Sigmoid colon (tissue), 6 donors: ENCODE measurements at regions not wholly inside any gene's neighbourhood (a gene's known extent, or its start where the extent isn't known, plus 50 kb on each side); places are given as distances from the start of the nearest gene placed in this dataset.

Experiments
- DNase-seq: peaks from one replicate; pipeline ENCODE4 v3.0.0-alpha.2; 2019
- H3K27ac ChIP-seq, 4 donors: fragments of 200-600 bp; sonication (generic); one replicate each; pipeline ENCODE4 v1.5.1; 2016 to 2019; ENCODE audit warnings: mild to moderate bottlenecking in 1 of 4
- H3K27me3 ChIP-seq, 3 donors: fragments of 200-600 bp; sonication (generic); one replicate each; pipeline ENCODE4 v1.5.1; 2019; ENCODE audit warnings: mild to moderate bottlenecking in 1 of 3
- H3K36me3 ChIP-seq, 4 donors: fragments of 200-600 bp; sonication (generic); one replicate each; pipeline ENCODE4 v1.5.1; 2016 to 2019
- H3K4me1 ChIP-seq, 4 donors: fragments of 200-600 bp; sonication (generic); one replicate each; pipeline ENCODE4 v1.5.1; 2017 to 2019
- H3K4me3 ChIP-seq, 4 donors: fragments of 200-600 bp; sonication (generic); one replicate each; pipeline ENCODE4 v1.5.1; 2017 to 2019; ENCODE audit warnings: mild to moderate bottlenecking in 2 of 4, moderate library complexity in 1 of 4
- H3K9me3 ChIP-seq, 4 donors: fragments of 200-600 bp in 3 of 4; sonication (generic) in 3 of 4; one replicate each; pipeline versions ENCODE4 v1.5.1 to v1.6.1; 2013 to 2019
- EP300 ChIP-seq, 4 donors: sonication (generic); formaldehyde crosslinking; IDR thresholded peaks; one replicate each; pipeline ENCODE4 v1.6.1; 2017; ENCODE audit warnings: antibody characterized with exemption in 4 of 4
- POLR2A ChIP-seq, 2 donors: fragments of 450-650 bp; IDR thresholded peaks; one replicate each; pipeline ENCODE4 v1.6.1; 2016; ENCODE audit warnings: antibody characterized with exemption in 2 of 2, mild to moderate bottlenecking in 2 of 2, moderate library complexity in 2 of 2
- POLR2AphosphoS5 ChIP-seq, 4 donors: sonication (generic); formaldehyde crosslinking; IDR thresholded peaks; one replicate each; pipeline ENCODE4 v1.6.1; 2017; ENCODE audit warnings: antibody characterized with exemption in 4 of 4
- WGBS, 2 donors: extraction: QIAGEN DNeasy Blood & Tissue Kit; methylation state at CpG; one replicate each; pipeline ENCODE4 v1.1.7; 2013; 5-methylcytosine and 5-hydroxymethylcytosine counted together
- intact Hi-C: fragments of 100-400 bp; cut with DNase I; formaldehyde crosslinking; loops from one replicate; pipeline ENCODE4 v1.15.1; 2023
- TF ChIP-seq, protein P1 (sequence below), 4 experiments: fragments of 450-650 bp in 3 of 4; fragments of 200-600 bp in 1 of 4; IDR thresholded peaks; one replicate each; pipeline ENCODE4 v1.5.1; 2016 to 2019; ENCODE audit warnings: antibody characterized with exemption in 4 of 4, mild to moderate bottlenecking in 3 of 4, moderate library complexity in 2 of 4
- donor health status: healthy with polysubstance abuse.
- donor health status: healthy.

DNA sequence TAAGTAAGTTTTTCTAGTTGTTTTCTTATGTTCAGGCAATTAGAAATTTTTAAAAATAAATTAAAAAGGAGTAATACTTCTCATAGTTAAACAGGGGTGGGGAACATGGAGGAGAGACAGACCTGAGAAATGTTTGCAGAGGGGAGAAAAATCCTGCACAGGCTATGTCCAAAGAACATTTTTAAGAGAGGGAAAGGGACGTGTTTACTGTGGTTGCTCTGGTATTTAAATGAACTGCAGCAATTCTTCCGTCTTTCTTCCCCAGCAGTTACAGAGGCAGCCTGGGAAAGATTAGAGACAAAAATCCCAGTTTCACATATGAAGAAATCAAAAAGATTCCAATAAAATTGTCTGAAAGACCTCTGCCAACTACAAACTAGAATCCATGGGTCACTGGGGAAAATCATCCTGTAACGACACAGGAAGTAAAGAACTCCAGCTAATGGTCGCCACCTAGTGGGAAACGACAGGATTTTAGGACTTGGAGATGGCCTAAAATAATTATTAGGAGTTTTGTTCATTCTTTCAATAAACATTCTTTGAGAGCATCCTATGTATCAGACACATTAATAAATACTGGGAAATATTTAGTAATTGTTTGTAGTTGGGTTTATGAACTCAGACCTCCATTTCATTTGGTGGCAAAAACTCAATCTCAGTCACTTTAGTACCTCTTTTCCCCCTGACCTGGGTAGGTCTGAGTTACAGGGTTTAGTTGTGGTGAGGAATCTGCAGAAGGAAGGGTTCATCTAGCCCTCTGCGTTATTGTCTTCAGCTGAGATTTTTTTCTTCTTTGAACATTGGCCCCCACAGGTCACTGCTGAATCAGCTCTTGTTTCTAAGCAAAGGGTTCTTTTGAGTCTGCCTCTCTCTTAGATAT, 69.9 kb upstream of the GOLIM4 start:
- Histone ChIP-seq H3K9me3 (no peaks in the 10 kb centered on the region), H3K27ac (no peak overlapping the region), H3K27me3 (no peaks in the 10 kb centered on the region), H3K4me3 (no peak overlapping the region), H3K36me3 (no peaks in the 10 kb centered on the region), H3K4me1 (peaks cover 0 to 29% (median 20%) of the 10 kb centered on the region in 4 donors)
- 10% methylated on average over 6 of the region's 6 CpGs for WGBS, 2 donors
- intact Hi-C loops = loop anchor here (1.0 to 10.0 kb wide), 2 partner anchors 118 to 431 kb away; partner anchors contain the start of genes PDCD10 and SERPINI1
- TF ChIP-seq EP300 (IDR thresholded peaks at IDR 0.05) (no peak), POLR2A (IDR thresholded peaks at IDR 0.05) (no peak), POLR2AphosphoS5 (IDR thresholded peaks at IDR 0.05) (no peak)
- TF ChIP-seq, protein P1, sequence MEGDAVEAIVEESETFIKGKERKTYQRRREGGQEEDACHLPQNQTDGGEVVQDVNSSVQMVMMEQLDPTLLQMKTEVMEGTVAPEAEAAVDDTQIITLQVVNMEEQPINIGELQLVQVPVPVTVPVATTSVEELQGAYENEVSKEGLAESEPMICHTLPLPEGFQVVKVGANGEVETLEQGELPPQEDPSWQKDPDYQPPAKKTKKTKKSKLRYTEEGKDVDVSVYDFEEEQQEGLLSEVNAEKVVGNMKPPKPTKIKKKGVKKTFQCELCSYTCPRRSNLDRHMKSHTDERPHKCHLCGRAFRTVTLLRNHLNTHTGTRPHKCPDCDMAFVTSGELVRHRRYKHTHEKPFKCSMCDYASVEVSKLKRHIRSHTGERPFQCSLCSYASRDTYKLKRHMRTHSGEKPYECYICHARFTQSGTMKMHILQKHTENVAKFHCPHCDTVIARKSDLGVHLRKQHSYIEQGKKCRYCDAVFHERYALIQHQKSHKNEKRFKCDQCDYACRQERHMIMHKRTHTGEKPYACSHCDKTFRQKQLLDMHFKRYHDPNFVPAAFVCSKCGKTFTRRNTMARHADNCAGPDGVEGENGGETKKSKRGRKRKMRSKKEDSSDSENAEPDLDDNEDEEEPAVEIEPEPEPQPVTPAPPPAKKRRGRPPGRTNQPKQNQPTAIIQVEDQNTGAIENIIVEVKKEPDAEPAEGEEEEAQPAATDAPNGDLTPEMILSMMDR (IDR thresholded peaks at IDR 0.05) = peak; percentile 56 to 88 (median 72)
- peak; percentile 69 for DNase-seq

- H3K4me3 ChIP-seq = no peak overlapping the region
These were observed 66.4 kb upstream of the GOLIM4 start for GRCh38 chr3:168162172-168162571.

DNA sequence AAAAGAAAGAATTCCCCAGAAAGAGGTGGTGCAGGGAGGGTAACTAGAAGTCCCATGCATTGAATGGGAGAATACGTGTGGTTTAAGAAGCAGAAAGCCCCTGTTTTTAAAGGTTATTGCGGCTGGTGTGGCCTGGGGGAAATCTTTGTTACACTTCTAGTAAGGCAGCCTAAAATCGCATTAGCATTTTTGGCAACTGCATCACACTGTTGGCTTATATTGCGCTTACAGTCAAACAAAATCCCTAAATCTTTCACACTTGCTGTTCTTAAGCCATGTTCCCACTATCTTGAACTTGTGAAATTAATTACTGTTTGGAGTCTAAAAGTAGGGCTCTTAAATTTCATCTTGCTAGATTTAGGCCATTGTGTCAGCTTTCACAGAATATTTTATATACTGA, 66.0 kb upstream of the GOLIM4 start:
- peak in 1 of 4 donors; percentile 24 for TF ChIP-seq POLR2AphosphoS5 (IDR thresholded peaks at IDR 0.05)
- no peak for TF ChIP-seq POLR2A (IDR thresholded peaks at IDR 0.05)
- H3K27me3 ChIP-seq = no peaks in the 10 kb centered on the region
- H3K9me3 ChIP-seq = no peaks in the 10 kb centered on the region
- intact Hi-C loops = loop anchor here (2.0 to 10.0 kb wide), 2 partner anchors 67 to 427 kb away; partner anchors contain the start of genes GOLIM4, PDCD10 and SERPINI1
- DNase-seq = peak; percentile 69
- peaks cover 0 to 34% (median 20%) of the 10 kb centered on the region in 4 donors for H3K4me1 ChIP-seq
- no peaks in the 10 kb centered on the region for H3K36me3 ChIP-seq
- peak overlapping the region in 3 of 4 donors; percentile 56 to 69 (median 67) for H3K27ac ChIP-seq
- no peak overlapping the region for H3K4me3 ChIP-seq
- WGBS, 2 donors = 75 to 81% methylated on average over 4 of the region's 4 CpGs

More at GRCh38 chr3:168162172-168162571, 66.4 kb upstream of the GOLIM4 start:
- no peak for TF ChIP-seq POLR2A (IDR thresholded peaks at IDR 0.05)
- TF ChIP-seq POLR2AphosphoS5 (IDR thresholded peaks at IDR 0.05) = peak; percentile 27 to 74 (median 58)
- Histone ChIP-seq H3K9me3 (no peaks in the 10 kb centered on the region), H3K27me3 (no peaks in the 10 kb centered on the region), H3K4me1 (peaks cover 0 to 34% (median 20%) of the 10 kb centered on the region in 4 donors), H3K36me3 (no peaks in the 10 kb centered on the region), H3K27ac (peak overlapping the region in 3 of 4 donors; percentile 56 to 69 (median 67))
- intact Hi-C loops = loop anchor here (2.0 to 10.0 kb wide), 2 partner anchors 67 to 427 kb away; partner anchors contain the start of genes GOLIM4, PDCD10 and SERPINI1
- 74 to 79% methylated on average over 1 of the region's 1 CpG for WGBS, 2 donors
- DNase-seq = no peak

DNA sequence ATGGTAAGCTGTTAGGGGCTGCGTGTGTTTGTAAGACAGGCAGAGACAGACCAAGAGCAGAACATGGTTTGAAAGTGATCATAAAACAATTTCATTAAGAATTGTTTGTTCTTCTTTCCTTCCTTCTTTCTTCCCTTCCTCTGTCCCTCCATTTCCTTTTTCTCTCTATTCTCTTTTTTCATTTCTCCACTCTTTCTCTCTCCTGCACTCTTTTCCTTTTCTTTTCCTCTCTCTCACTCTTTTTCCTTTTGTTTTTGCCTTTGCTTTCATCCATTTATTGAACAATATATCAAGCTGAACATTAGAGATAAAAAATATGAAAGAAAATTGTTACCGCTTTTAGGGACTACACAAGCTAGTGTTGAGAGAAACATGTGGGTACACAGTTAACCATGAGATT, 62.2 kb upstream of the GOLIM4 start:
- Histone ChIP-seq H3K4me1 (peaks cover 0 to 28% (median 17%) of the 10 kb centered on the region in 4 donors), H3K36me3 (no peaks in the 10 kb centered on the region), H3K27ac (no peak overlapping the region), H3K9me3 (peaks cover 0 to under 1% (median 0%) of the 10 kb centered on the region in 4 donors), H3K27me3 (no peaks in the 10 kb centered on the region), H3K4me3 (no peak overlapping the region)
- no peak for DNase-seq
- TF ChIP-seq, protein P1 (IDR thresholded peaks at IDR 0.05) = no peak
- TF ChIP-seq POLR2A (IDR thresholded peaks at IDR 0.05) = no peak
- TF ChIP-seq POLR2AphosphoS5 (IDR thresholded peaks at IDR 0.05) = no peak
- TF ChIP-seq EP300 (IDR thresholded peaks at IDR 0.05) = no peak
- 93 to 95% methylated on average over 2 of the region's 2 CpGs for WGBS, 2 donors
- intact Hi-C loops = no loop called here

DNA sequence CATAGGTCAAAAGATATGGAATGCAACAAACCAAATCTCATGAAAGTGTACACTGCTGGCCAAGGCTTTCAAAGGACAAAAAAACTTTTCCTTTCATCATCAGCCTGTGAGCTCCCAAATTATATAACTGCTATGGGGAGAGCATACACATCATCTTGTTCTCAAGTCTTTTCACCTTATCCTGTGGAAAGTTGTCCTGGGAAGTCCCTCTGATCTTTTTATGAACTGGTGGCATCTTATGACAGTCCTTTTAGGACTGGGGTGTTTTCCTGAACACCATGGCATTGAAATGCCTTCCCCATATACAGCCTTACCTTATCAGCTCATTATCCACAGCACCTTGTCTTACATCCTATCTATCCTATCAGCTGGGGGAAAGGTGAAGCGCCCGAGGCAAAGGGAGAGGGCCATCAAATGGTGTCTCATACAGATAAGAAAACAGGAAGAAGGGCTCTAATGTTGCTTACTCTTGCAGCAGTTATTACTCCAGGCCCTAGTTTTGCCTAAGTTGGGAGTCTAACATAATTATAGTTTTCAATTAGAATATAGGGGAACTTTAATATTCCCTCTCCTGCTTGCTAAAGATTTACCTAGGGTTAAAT, 61.5 kb upstream of the GOLIM4 start:
- TF ChIP-seq, protein P1 (IDR thresholded peaks at IDR 0.05) = no peak
- TF ChIP-seq POLR2A (IDR thresholded peaks at IDR 0.05) (no peak), EP300 (IDR thresholded peaks at IDR 0.05) (no peak), POLR2AphosphoS5 (IDR thresholded peaks at IDR 0.05) (no peak)
- H3K36me3 ChIP-seq = no peaks in the 10 kb centered on the region
- 36 to 62% methylated on average over 2 of the region's 2 CpGs for WGBS, 2 donors
- no peak for DNase-seq
- no peak overlapping the region for H3K27ac ChIP-seq
- no peaks in the 10 kb centered on the region for H3K27me3 ChIP-seq
- peaks cover 0 to 20% (median 11%) of the 10 kb centered on the region in 4 donors for H3K4me1 ChIP-seq
- H3K4me3 ChIP-seq = no peak overlapping the region
- H3K9me3 ChIP-seq = peaks cover 0 to 7% (median 0%) of the 10 kb centered on the region in 4 donors
- intact Hi-C loops = no loop called here
